Caco-2 (cell line): ENCODE measurements at regions not wholly inside any gene's neighbourhood (a gene's known extent, or its start where the extent isn't known, plus 50 kb on each side); places are given as distances from the start of the nearest gene placed in this dataset.
"Not testable (repeated sequence)": the region's sequence is repeated elsewhere in the genome, so short reads cannot be mapped to it uniquely, and the experiment has no call there.

Source experiments
- BruUV-seq: library from RNA; stranded (reverse); fragments of 400-500 nt; replicated peaks from 2 replicates; lab custom pipeline; 2021; lab: Mats Ljungman, UMichigan
- CTCF ChIA-PET: fragments of 300-600 bp; sonication (Branson Sonifier 250); formaldehyde crosslinking; loops from one replicate; lab custom pipeline; 2022; ENCODE audit warnings: antibody characterized with exemption; lab: Charles Lee
- POLR2A ChIA-PET: fragments of 300-600 bp; sonication (Branson Sonifier 250); formaldehyde crosslinking; loops from one replicate; lab custom pipeline; 2022; ENCODE audit warnings: antibody characterized with exemption; lab: Charles Lee
- DNase-seq, 2 experiments: peaks; one replicate each; pipeline versions ENCODE4 v3.0.0 to v3.0.0-alpha.2; 2020 to 2022
- H3K27me3 ChIP-seq: replicated peaks from 2 replicates; pipeline ENCODE4 v1.6.0; 2011; ENCODE audit warnings: low read length; ENCODE audit not compliant: control insufficient read depth, insufficient read depth
- H3K36me3 ChIP-seq: 2 replicates; pipeline ENCODE4 v1.5.1; 2011; ENCODE audit warnings: low read length; ENCODE audit not compliant: control insufficient read depth, insufficient read depth
- H3K4me1 ChIP-seq: fragments of 250-450 bp; sonication (Bioruptor Pico); 2 replicates; pipeline ENCODE4 v1.5.1; 2020; ENCODE audit warnings: mild to moderate bottlenecking
- H3K4me3 ChIP-seq: 2 replicates; pipeline ENCODE4 v1.5.1; 2011; ENCODE audit warnings: low read depth, mild to moderate bottlenecking, control low read depth, low read length
- H3K9me3 ChIP-seq: fragments of 250-450 bp; sonication (Bioruptor Pico); 2 replicates; pipeline ENCODE4 v1.5.1; 2020; ENCODE audit warnings: mild to moderate bottlenecking, moderate library complexity
- H3K27ac Mint-ChIP-seq: one replicate; pipeline ENCODE4 v1.8.0; 2022; ENCODE audit warnings: mixed read lengths; ENCODE audit not compliant: unreplicated experiment
- H3K27me3 Mint-ChIP-seq: one replicate; pipeline ENCODE4 v1.8.0; 2022; ENCODE audit warnings: mixed read lengths; ENCODE audit not compliant: insufficient read depth, unreplicated experiment
- H3K36me3 Mint-ChIP-seq: one replicate; pipeline ENCODE4 v1.8.0; 2022; ENCODE audit warnings: mild to moderate bottlenecking, mixed read lengths; ENCODE audit not compliant: insufficient read depth, unreplicated experiment
- H3K4me1 Mint-ChIP-seq: one replicate; pipeline ENCODE4 v1.8.0; 2022; ENCODE audit warnings: low read depth, mixed read lengths; ENCODE audit not compliant: unreplicated experiment
- H3K4me3 Mint-ChIP-seq: one replicate; pipeline ENCODE4 v1.8.0; 2022; ENCODE audit warnings: mild to moderate bottlenecking, moderate library complexity, mixed read lengths; ENCODE audit not compliant: unreplicated experiment
- H3K9me3 Mint-ChIP-seq: one replicate; pipeline ENCODE4 v1.8.0; 2022; ENCODE audit warnings: mixed read lengths; ENCODE audit not compliant: unreplicated experiment
- CTCF ChIP-seq, 2 experiments: fragments of 200-600 bp in 1 of 2; IDR thresholded peaks; 1 replicate in 1 of 2; 2 replicates in 1 of 2; pipeline versions ENCODE4 v1.5.1 to v1.8.0; 2011 to 2022; ENCODE audit warnings: antibody characterized with exemption in 1 of 2, control low read depth in 1 of 2, inconsistent platforms in 1 of 2, low read depth in 1 of 2, low read length in 1 of 2, mild to moderate bottlenecking in 1 of 2, moderate library complexity in 1 of 2; ENCODE audit not compliant: insufficient read depth in 1 of 2, severe bottlenecking in 1 of 2, unreplicated experiment in 1 of 2
- intact Hi-C: fragments of 100-400 bp; cut with micrococcal nuclease; formaldehyde crosslinking; loops from one replicate; pipeline ENCODE4 v1.10.0; 2022; ENCODE audit not compliant: unreplicated experiment

DNA sequence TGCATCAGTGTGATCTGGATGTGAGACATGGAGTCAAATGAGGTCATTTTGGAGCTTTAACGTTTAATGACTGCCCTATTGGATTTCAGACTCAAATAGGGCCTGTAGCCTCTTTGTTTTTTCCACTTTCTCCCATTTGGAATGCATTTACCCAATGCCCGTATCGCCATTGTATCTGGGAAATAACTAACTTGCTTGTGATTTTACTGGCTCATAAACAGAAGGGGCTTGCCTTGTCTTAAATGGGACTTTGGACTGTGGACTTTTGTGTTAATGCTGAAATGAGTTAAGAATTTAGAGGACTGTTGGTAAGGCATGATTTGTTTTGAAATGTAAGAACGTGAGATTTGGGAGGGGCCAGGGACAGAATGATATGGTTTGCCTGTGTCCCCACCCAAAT lies 494.6 kb downstream of the CHSY3 start:
- ChIA-PET CTCF (no interaction called here), POLR2A (no interaction called here)
- TF ChIP-seq CTCF (IDR thresholded peaks at IDR 0.05; ENCODE audit: insufficient read depth in 1 of 2, low read depth in 1 of 2, low read length in 1 of 2, severe bottlenecking in 1 of 2, unreplicated experiment in 1 of 2), result no peak
- BruUV-seq, result no TSS peak
- Mint-ChIP-seq H3K4me3 (no peak overlapping the region), H3K27ac (peak overlapping the region; percentile 74), H3K36me3 (peaks cover 11% of the 10 kb centered on the region), H3K27me3 (no peaks in the 10 kb centered on the region), H3K9me3 (peaks cover 17% of the 10 kb centered on the region), H3K4me1 (peaks cover 11% of the 10 kb centered on the region)
- H3K36me3 ChIP-seq, result no peaks in the 10 kb centered on the region
- no peaks in the 10 kb centered on the region for H3K27me3 ChIP-seq
- DNase-seq, result no peak
- intact Hi-C loops, result no loop called here
- H3K9me3 ChIP-seq, result peaks cover 5% of the 10 kb centered on the region; the same call in 1 of the 2 replicates
- H3K4me3 ChIP-seq, result no peak overlapping the region
- H3K4me1 ChIP-seq, result peaks cover 20% of the 10 kb centered on the region

- H3K27me3 Mint-ChIP-seq, H3K27me3 ChIP-seq, H3K36me3 ChIP-seq, DNase-seq, POLR2A ChIA-PET, H3K9me3 ChIP-seq, H3K4me3 ChIP-seq, BruUV-seq, intact Hi-C loops, CTCF ChIA-PET, H3K4me3 Mint-ChIP-seq: not testable (repeated sequence)
- H3K4me1 Mint-ChIP-seq, result peaks cover 11% of the 10 kb centered on the region
- H3K4me1 ChIP-seq, result peaks cover 21% of the 10 kb centered on the region
- H3K36me3 Mint-ChIP-seq, result peaks cover 11% of the 10 kb centered on the region
- H3K27ac Mint-ChIP-seq, result peak overlapping the region; percentile 61
- peaks cover 23% of the 10 kb centered on the region for H3K9me3 Mint-ChIP-seq
Measured at GRCh38 chr5:130397727-130398126, 493.5 kb downstream of the CHSY3 start.

- no peak for DNase-seq
- ChIA-PET CTCF (no interaction called here), POLR2A (no interaction called here)
- Mint-ChIP-seq H3K4me1 (peaks cover 12% of the 10 kb centered on the region), H3K27me3 (no peaks in the 10 kb centered on the region), H3K36me3 (peaks cover 11% of the 10 kb centered on the region), H3K9me3 (peaks cover 29% of the 10 kb centered on the region), H3K27ac (peak overlapping the region; percentile 61), H3K4me3 (no peak overlapping the region)
- H3K4me1 ChIP-seq, result peaks cover 27% of the 10 kb centered on the region
- H3K4me3 ChIP-seq, result no peak overlapping the region
- peaks cover 10% of the 10 kb centered on the region; the same call in 1 of the 2 replicates for H3K9me3 ChIP-seq
- H3K36me3 ChIP-seq, result no peaks in the 10 kb centered on the region
- no peaks in the 10 kb centered on the region for H3K27me3 ChIP-seq
- BruUV-seq, result no TSS peak
- intact Hi-C loops, result no loop called here
- TF ChIP-seq CTCF (IDR thresholded peaks at IDR 0.05; ENCODE audit: insufficient read depth in 1 of 2, low read depth in 1 of 2, low read length in 1 of 2, severe bottlenecking in 1 of 2, unreplicated experiment in 1 of 2), result no peak
Measured at GRCh38 chr5:130397132-130397531, 492.9 kb downstream of the CHSY3 start.

GRCh38 chr5:130391727-130392264 lies 487.5 kb downstream of the CHSY3 start:
- peaks cover 15% of the 10 kb centered on the region for H3K4me1 ChIP-seq
- H3K27me3 Mint-ChIP-seq, BruUV-seq, POLR2A ChIA-PET, H3K4me1 Mint-ChIP-seq, H3K4me3 ChIP-seq, H3K36me3 ChIP-seq, H3K27me3 ChIP-seq, CTCF ChIA-PET, H3K36me3 Mint-ChIP-seq: not testable (repeated sequence)
- Mint-ChIP-seq H3K4me3 (peak overlapping the region; percentile 8), H3K27ac (peak overlapping the region; percentile 69), H3K9me3 (peaks cover 30% of the 10 kb centered on the region)
- 0 out of 2 replicates have a peak, but pooled peaks cover 10% of the 10 kb centered on the region for H3K9me3 ChIP-seq
- peak in 1 of 2 experiments; percentile 7 for DNase-seq
- intact Hi-C loops, result loop anchor here (1.0 to 5.0 kb wide), 3 partner anchors 74 to 156 kb away; no protein-coding TSS in a partner anchor
